Stimulated activated CD4-positive, alpha-beta T cell treated with anti-CD3 and anti-CD28 coated beads, Interleukin-12 subunit alpha, Interleukin-12 subunit beta, amount 100 ng/mL, for 48 hours (primary cell): ENCODE measurements at regions not wholly inside any gene's neighbourhood (a gene's known extent, or its start where the extent isn't known, plus 50 kb on each side); places are given as distances from the start of the nearest gene placed in this dataset.

Source experiments
- DNase-seq, 3 donors: peaks; one replicate each; pipeline ENCODE4 v3.0.0-alpha.2; 2020; ENCODE audit warnings: low read depth in 2 of 3, low spot score in 1 of 3

DNA sequence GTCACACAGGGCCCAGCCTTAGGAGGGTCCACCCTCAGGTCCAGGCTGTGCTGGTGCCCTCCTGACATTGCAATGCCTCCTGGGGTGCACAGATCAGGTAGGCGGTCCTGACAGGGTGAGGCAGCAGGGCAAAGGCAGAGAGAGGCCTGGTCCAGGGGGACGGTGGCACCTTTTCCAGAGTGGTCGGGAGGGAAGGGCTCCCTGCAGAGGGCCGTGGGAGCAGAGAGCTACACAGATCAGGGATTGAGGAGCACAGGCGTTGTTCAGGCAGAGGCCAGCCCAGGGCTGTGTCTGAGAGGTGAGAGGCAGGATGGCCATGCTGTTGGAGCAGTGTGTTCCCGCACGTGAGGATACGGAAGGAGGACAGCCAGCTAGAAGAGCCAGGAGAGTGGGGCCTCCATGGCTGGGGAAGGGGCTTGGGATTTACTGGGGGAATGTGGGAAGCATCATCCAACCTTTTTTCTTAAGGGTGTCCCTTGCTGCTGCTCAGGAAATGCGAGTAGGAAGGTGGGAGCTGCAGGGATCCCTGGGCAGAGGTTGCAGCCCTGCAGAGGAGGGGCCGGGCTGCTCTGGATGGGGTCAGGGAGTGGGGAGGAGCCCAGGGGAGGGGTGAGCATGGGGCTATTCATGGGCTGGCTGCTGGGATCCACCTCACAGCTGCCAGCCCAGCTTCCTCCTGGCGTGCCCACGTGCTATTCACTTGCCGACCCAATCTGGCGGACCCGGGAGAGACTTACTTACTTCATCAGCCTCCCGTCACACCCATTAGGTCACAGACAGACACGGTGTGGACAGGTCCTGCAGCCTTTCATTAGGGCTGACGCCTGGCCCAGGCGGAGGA, 1516.4 kb downstream of the TBC1D22A start:
- DNase-seq: no peak

DNA sequence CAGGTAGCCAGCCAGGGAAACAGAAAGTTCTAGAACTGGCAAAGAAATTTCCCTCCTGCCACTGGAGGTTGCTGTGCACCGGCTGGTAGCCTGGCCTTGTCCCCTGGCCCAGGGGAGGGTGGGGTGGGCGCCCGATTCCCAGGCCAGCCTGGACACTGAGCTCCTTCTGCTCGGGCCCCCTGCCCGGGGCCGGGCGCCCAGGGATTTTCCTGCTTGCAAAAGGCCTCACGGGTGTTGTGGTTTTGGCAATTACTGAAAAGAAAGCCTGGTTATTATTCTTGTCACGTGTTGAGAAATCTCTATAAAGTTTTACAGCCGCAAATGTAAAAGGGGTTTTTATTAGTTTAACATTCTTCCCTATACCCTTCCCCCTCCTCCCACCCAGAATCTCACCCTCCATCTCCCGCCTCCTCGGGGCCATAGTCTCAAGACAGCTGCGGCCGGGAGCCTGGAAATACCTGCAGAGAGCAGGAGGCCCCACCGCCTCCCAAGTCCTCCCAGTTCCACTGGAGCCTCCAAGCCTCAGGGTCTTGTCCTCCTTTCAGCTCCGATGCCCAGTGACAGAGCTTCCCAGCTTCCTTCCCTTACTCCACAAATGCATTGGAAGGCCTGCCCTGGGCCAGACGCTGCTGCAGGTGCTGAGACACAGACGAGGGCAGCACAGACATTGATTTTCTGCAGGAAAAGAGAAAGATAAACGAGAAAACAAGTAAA, 1515.6 kb downstream of the TBC1D22A start:
- DNase-seq: no peak

DNA sequence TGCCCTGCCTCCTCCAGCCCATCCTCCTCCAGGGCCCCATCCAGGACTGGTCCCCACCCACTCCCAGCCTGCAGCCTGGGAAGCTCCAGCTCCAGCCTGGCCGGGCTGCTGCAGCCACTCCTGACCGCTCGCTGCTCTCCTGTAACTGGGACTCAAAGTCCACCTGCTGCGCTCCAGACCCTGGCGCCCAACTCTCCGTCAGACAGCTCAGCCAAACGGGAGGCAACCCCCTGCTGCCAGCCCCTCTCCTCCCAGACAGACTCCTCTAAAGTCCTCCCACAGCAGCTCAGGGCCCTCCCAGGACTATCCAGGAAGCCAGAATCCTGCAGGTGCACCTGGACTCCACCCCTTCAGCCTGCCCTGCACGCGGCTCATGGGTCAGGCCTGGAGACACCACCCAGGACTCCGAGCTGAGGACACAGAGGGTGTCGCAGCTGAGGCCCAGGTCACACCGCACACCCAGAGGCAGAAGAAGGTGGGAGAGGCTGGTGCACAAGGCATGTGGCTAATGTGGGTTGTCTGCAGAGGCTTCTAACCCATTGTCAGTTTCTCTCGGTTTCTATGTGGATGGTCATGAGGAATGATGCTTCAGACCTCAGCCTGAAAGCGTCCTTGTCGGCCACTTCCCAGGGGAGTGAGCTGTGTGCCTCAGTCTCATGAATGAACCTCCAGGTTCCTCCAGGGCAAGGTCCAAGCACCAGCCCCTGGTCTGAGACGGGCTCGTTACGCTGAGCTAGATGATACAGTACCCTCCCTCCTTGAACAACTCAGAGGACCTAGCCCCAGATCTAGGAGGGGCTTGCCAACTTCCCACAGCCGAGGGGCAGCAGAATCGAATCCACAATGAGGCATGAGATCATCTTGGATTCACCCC, 1514.8 kb downstream of the TBC1D22A start:
- DNase-seq: no peak

DNA sequence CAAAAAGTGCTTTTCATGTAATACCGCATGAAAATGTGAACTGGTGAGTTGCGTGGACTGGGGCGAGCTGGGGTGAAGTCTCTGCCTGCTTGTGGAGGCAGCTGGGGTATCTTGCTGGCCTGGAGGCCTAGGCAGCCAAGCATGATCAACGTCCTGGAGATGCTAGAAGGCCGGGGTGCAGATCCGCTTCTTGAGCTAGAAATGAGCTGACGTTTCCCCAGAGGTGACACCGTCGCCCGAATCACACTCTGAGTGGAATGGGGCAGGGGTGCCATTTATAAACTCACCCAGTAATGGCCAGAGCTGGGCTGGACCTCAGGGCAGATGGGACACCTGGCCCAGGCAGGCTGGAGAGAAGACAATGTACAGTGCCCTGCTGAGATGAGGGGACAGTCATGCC, 1513.0 kb downstream of the TBC1D22A start:
- DNase-seq: no peak

DNA sequence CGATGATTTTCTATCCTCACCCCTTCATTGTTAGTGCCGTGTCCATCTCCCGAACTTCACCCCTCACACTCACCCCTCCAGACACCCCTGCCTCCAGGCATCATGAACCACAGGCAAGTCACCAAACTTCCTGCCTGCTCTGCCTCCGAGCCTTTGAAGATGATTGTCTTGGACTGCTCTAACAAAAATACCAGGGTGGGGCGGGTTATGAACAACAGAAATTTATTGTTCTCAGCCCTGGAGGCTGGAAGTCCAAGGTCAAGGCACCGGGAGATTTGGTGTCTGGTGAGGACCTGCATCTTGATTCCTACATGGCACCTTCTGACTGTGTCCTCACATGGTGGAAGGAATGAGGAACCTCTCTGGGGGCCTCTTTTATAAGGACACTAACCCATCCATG, 1508.3 kb downstream of the TBC1D22A start:
- DNase-seq: no peak

DNA sequence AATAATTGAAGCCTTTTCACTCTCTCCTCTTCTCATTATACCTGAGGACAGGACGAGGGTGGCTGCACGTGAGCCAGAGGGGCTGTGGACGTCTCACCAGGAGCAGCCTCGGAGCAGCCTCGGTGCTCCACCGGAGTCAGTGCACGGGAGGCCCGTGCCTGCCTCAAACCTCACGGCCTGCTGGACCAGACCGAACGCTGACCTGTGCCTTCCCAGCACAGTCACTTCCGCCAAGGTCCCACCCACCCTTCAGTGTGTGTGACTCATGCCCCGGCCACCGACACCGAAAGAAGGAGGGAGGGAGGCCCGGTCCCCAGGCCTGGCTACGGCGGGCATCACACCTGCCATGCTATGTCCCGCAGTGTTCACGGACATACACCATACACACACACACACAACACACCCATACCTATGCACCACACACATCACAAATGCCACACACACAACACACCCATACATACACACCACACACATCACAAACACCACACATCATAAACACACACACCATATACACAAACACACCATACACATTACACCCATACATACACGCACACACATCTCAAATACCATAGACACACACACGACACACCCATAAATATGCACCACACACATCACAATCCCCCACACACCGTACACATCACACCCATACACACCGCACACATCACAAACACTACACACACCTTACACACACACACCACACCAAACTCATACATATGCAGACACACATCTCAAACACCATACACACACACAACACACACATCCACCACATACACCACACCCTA, 1506.5 kb downstream of the TBC1D22A start:
- no peak for DNase-seq

DNA sequence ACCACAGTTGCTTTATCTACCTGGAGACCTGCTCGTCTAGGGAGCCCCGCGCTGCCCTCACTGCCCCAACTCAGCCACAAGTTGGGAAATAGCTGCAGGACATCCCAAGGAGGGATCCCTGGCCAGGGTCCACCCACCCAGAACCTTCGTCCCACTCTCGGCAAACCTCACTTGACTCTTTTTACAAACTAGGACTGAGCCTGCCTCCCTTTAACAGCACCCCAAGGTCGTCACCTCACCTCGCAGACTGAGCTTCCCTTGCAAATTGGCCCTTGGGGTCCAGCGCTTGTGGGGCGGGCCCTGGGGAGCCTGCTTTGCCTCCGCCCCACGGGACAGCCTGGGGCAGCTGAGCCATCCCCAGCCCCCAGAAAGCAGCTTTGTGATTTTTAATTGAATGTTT, 1505.8 kb downstream of the TBC1D22A start:
- DNase-seq: no peak

DNA sequence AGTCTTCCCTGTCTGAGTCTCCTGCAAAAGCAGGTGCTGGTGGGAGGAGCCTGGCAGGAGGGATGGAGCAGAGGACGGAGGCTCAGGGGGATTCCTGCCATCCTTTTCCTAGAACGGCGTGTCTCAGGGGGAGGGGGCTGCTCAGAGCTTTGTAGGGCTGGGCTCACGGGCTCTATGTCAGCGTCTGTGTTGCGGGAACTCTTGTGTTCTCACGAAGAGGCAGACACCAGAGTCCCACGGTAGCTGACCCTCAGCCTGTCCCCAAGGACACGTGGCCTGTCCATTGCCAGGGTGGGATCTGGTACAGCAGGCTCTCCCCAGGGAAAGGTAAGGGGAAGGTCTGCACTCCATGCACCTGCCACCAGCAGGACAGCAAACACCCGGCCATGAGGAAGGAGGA, 1505.2 kb downstream of the TBC1D22A start:
- DNase-seq: no peak

DNA sequence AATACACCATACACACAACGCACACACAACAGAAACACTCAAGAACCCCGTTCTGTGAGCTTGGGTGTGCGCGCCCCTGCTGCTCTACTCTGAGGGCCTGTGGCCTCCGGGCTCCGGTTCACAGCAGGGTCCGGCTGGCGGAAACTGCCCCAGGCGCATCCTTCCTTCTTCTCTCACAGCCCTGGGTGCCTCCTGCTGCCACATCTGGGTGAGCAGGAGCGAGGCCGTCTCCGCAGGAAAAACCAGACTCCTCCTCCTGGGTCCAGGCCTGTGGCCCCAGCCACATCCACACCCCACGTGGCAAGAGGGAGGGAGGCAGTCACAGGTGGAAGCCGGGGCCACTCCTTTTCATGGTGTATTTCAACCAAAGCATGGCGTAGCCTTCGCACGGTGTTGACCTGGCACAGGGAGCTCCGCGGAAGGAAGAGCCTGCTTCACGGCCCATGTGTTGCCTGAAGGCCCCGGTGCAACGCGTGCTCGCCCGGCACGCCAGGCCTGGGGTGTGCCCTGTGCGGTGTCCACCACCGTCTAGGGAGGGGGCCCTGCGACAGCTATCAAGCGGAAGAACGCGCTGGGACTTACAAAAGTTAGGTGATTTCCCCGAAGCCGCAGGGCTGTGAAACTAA, 1502.7 kb downstream of the TBC1D22A start:
- DNase-seq: no peak

DNA sequence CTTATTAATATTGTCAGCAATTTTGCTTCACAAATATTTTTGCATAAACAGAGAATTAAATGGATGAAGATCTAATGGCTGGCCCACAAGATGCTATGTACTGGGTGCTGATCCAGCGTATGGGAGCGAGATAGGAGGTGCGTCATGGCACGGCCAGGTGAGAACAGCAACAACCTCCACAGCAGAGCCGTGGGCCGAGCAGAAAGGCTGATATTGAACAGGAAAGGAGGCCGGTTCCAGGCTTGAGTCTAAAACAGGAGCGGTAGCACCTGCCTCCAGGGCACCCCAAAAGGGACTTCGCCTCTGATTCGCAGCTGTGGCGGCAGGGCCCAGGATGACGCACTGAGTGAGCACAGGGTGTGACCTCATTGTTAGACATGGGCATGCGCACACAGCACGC, 1502.1 kb downstream of the TBC1D22A start:
- DNase-seq: no peak

DNA sequence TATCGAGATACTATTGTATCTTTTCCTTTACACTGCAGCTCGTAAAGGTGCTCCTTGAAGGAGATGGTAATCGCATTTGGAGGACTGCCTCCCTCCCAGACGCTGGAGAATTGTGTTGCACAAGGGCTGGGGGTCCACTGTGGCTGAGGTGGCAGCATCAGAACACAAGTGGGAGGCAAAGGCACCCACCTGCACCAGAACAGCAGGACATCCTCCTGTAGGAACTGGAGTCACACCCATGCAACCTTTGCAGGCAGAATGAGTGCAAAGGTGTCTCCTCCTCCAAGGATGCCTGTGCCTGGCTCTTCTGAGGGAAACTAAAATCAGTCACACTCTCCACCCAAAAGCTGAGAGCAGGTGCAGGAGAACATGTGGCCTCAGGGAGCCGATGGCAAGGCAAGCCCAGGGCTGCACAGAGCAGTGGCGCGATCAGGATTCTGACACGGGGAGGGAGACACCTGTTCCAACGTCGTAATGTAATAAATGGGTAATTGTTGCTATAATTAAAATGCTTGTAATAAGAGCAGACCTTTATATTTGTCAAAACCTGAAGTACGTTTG, 1501.4 kb downstream of the TBC1D22A start:
- no peak for DNase-seq

DNA sequence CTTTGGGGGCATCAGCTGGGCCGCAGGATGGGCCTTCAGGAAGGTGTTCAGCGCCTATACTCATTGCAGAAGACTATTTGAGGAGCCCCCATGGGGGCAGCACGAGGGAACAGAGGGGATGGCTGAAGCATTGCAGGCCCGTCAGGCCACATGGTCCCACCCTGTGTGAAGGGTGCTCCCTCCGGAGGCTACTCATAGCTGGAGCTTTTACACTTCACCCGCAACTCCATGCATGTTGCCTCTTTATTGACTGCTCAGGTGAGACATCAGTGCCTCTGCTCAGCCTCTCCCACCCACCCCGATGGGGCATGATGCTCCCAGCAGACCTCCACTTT, 1500.9 kb downstream of the TBC1D22A start:
- DNase-seq: no peak

DNA sequence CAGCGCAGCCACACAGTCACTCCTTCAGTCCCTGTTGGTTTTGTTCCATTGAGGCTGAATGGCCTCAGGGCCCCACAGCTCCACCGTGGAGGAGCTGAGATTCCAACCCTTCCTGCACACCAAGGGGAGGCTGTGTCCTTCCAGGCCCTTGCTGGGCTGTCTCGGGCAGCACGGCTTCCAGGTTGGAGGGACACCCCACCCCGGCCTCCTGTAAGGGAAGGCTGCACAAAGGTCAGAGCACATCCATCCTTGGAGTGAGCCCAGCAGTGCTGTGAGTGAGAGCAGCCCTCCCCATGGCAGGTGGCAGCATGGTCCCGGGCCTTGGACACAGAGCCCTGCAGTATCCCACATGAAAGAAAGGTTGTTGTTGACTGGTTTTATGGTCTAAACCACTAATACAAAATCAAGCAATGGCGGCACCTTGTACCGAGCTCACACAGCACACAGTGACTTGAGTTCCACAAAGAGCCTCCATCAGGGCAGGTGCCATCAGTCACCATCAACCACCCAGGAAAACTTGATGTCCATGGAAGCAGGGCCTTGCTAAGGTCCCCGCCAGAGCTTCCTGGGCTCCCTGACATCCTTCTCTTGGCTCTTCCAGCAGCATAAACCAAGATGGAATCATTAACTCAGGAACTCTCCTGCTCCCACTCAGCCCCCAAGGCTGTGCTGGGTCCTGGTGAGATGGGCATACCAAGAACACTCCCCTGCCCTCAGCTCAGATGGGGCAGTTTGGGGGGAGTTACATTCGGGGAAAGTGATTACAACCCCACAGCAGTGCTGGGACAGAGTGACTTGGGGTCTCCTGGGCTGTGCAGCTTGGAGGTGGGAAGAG, 1500.4 kb downstream of the TBC1D22A start:
- no peak for DNase-seq

DNA sequence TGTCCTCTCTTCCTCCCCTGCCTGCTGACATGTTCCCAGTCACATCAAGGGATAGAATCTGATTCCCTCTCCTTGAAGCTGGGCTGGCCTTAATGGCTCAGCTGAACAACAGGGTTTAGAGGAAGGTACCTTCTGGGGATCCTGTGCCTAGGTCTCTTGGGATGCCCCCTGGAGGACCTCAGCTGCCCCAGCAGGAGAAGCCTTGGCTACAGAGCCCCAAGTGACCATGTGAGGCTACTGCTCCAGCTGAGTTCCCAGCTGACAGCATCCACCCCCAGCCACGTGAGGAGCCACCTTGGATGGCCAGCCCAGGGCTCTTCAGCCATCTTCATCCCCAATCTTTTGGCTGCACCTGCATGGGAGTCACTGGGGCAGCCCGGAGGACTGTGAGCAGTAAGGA, 1499.3 kb downstream of the TBC1D22A start:
- no peak for DNase-seq

DNA sequence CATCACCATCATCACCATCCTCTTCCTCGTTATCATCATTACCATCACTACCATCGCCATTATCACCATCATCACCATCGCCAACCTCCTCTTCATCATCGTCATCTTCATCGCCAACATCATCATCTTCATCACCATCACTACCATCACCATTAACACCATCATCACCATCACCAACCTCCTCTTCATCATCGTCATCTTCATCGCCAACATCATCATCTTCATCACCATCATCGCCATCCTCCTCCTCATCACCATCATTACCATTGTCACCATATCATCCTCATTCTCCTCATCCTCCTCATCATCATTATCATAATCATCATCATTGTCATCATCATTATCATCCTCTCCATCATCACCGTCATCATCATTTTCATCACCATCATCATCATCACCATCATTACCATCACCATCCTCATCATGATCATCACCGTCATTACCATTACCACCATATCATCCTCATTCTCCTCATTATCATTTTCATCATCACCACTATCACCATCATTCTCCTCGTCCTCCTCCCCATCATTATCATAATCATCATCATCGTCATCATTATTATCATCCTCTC, 1498.7 kb downstream of the TBC1D22A start:
- DNase-seq: no peak

DNA sequence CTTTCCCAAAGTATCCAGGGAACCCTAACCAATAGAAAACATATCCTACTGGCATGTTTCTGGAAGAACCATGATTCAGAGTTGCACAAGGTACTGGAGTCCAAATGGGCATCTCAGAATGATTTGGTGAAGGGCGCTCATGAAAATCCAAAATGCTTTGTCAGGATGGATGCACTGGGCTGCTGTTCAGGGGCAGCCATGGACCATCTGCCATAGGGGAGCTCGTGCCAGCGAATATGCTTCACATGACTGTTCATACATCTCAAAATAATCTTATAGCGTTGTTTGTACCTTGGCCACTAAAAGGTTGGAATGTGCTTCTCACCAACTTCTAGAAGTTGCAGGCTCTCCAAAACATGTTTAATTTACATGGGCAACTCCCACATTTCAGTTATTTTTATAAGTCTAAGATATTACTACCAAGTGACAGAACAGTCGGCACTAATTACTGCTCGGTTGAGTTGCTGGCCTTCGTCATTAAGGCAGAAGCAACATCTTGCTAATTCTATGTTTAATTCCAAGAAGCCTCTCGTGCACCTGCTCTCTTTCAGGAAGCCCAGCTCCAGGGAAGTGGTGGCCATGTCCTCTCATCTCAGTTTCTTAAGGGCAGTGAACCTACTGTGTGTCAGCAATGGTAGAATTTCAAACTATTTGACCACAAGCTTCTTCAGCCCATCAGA, 1497.7 kb downstream of the TBC1D22A start:
- DNase-seq: no peak

DNA sequence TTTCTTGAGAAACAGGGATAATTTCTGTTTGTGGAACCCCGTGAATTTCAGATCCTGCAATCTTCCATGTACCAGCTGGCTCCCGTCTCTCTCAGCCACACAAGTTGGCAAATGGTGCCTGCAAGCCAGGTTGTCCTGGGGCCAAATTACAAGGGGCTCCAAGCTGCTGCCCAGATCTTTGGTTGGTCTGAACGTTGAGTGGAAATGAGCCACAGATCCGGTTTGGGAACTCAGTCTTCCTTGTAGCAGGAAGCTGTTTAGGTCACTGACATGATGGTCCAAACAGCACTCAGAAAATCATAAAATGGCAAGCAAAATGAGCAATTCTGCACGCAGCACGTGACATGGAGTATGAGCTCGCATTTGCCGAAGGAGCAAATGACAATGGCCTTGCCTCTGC, 1496.4 kb downstream of the TBC1D22A start:
- no peak for DNase-seq

DNA sequence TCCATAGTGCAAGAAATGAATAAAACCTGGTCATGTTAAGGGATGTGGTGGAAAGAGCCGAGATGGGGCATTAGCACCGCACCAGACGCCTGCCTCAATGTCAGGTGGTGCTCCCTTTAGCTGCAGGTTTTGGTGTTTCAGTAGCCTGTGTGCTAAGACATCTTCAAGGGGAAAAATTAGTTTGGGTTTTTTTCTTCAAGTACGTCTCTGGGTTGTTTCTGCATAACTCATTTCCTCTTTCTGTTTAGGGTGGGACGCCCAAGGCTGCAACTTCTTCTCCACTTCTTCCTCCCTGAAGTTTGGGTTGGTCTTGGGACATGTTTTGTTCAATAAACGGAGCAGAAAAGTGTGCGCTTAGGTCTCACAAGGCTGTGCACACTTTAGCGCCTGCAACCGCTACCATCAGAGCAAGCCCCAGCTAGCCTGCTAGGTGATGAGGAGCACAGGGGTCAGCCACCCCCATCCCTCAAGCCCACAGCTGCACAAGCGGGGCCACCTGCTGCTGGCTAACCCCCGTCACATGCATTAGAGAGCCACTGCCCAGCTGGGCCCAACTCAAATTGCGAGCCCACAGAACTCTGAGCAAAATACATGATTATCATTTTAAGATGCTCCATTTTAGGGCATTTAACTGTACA, 1495.7 kb downstream of the TBC1D22A start:
- DNase-seq: no peak
